Right lobe of liver (tissue), 6 donors: ENCODE measurements at regions not wholly inside any gene's neighbourhood (a gene's known extent, or its start where the extent isn't known, plus 50 kb on each side); places are given as distances from the start of the nearest gene placed in this dataset.
"Not testable (repeated sequence)": the region's sequence is repeated elsewhere in the genome, so short reads cannot be mapped to it uniquely, and the experiment has no call there.

Experiments used
- ATAC-seq, 4 donors: fragments of 200-7000 bp; cut with Tn5 transposase; one replicate each; pipeline ENCODE4 v1.9.1; 2020; ENCODE audit warnings: mild to moderate bottlenecking in 4 of 4, moderate library complexity in 4 of 4
- DNase-seq, 3 donors: peaks; one replicate each; pipeline ENCODE4 v3.0.0-alpha.2; 2020
- H3K27ac ChIP-seq, 3 donors: fragments of 200-600 bp; one replicate each; pipeline ENCODE4 v1.8.0; 2022
- H3K27me3 ChIP-seq, 2 donors: fragments of 200-600 bp; one replicate each; pipeline ENCODE4 v1.8.0; 2022
- H3K36me3 ChIP-seq, 4 donors: fragments of 200-600 bp; sonication (generic) in 1 of 4; one replicate each; pipeline versions ENCODE4 v1.5.1 to v1.8.0; 2017 to 2022; ENCODE audit warnings: control low read depth in 1 of 4
- H3K4me1 ChIP-seq, 4 donors: fragments of 200-600 bp; sonication (generic) in 1 of 4; one replicate each; pipeline versions ENCODE4 v1.5.1 to v1.8.0; 2017 to 2022; ENCODE audit warnings: control low read depth in 1 of 4
- H3K4me3 ChIP-seq, 3 donors: fragments of 200-600 bp; one replicate each; pipeline ENCODE4 v1.8.0; 2022
- H3K9me3 ChIP-seq, 4 donors: fragments of 200-600 bp; sonication (generic) in 1 of 4; one replicate each; pipeline versions ENCODE4 v1.5.1 to v1.8.0; 2017 to 2022; ENCODE audit warnings: control low read depth in 1 of 4
- POLR2A ChIP-seq: fragments of 450-650 bp; IDR thresholded peaks from one replicate; pipeline ENCODE4 v1.6.1; 2017; ENCODE audit warnings: antibody characterized with exemption, mild to moderate bottlenecking
- WGBS: methylation state at CpG from one replicate; pipeline ENCODE4 v1.1.6; 2018; ENCODE audit warnings: low coverage, low lambda C conversion rate; ENCODE audit not compliant: insufficient coverage; ENCODE audit errors: missing lambda C conversion rate; 5-methylcytosine and 5-hydroxymethylcytosine counted together
- intact Hi-C, 2 donors: fragments of 100-400 bp; cut with DNase I; formaldehyde crosslinking; loops; one replicate each; pipeline versions ENCODE4 v1.11.2 to v1.14.1; 2022
- TF ChIP-seq, protein P1 (sequence below), 4 donors: fragments of 200-600 bp in 3 of 4; fragments of 450-650 bp in 1 of 4; IDR thresholded peaks; one replicate each; pipeline versions ENCODE4 v1.5.1 to v1.8.0; 2016 to 2022; ENCODE audit warnings: antibody characterized with exemption in 4 of 4, mild to moderate bottlenecking in 2 of 4
- donor health status: DM: no; HTN: yes; CAD: no.
- donor health status: DM: no; HTN: no; CAD: no.
- donor health status: DM: no; HTN: no; CAD: no.
- donor health status: DM: no; HTN: yes; CAD: no.
- donor health status: DM: no; HTN: yes; CAD: no.

DNA sequence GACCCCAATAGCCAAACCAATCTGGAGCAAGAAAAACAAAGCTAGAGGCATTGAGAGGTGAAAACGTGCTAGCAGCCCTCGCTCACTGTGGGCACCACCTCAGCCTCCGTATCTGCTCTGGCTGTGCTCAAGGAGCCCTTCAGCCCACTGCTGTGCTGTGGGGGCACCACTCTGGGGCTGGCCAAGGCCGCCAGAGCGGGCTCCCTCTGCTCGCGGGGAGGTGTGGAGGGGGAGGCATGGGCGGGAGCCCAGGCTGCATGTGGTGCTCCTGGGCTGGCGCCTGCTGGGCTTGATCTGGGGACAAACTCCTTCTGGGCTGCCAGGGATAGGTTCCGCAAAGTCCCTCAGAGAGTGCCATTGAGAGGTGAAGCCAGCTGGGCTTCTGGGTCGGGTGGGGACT, 1002.0 kb downstream of the GATA3 start:
- no peaks in the 10 kb centered on the region for H3K9me3 ChIP-seq
- H3K27me3 ChIP-seq = no peaks in the 10 kb centered on the region
- TF ChIP-seq, protein P1, sequence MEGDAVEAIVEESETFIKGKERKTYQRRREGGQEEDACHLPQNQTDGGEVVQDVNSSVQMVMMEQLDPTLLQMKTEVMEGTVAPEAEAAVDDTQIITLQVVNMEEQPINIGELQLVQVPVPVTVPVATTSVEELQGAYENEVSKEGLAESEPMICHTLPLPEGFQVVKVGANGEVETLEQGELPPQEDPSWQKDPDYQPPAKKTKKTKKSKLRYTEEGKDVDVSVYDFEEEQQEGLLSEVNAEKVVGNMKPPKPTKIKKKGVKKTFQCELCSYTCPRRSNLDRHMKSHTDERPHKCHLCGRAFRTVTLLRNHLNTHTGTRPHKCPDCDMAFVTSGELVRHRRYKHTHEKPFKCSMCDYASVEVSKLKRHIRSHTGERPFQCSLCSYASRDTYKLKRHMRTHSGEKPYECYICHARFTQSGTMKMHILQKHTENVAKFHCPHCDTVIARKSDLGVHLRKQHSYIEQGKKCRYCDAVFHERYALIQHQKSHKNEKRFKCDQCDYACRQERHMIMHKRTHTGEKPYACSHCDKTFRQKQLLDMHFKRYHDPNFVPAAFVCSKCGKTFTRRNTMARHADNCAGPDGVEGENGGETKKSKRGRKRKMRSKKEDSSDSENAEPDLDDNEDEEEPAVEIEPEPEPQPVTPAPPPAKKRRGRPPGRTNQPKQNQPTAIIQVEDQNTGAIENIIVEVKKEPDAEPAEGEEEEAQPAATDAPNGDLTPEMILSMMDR (IDR thresholded peaks at IDR 0.05) = no peak
- no peak for TF ChIP-seq POLR2A
- WGBS = 42% methylated on average over 4 of the region's 11 CpGs
- DNase-seq = no peak
- no peak for ATAC-seq
- no peaks in the 10 kb centered on the region for H3K36me3 ChIP-seq
- no peak overlapping the region for H3K27ac ChIP-seq
- no peaks in the 10 kb centered on the region for H3K4me1 ChIP-seq
- intact Hi-C loops = no loop called here
- H3K4me3 ChIP-seq = no peak overlapping the region

DNA sequence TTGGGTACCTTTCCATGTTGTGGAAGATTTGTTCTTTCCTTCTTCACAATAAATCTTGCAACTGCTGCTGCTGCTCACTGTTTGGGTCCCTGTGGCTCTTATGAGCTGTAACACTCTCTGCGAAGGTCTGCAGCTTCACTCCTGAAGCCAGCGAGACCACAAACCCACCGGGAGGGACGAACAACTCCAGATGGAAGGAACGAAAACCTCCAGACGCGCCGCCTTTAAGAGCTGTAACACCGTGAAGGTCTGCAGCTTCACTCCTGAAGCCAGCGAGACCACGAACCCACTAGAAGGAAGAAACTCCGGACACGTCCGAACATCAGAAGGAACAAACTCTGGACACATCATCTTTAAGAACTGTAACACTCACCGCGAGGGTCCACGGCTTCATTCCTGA, 1002.8 kb downstream of the GATA3 start:
- H3K4me3 ChIP-seq, intact Hi-C loops, H3K4me1 ChIP-seq, DNase-seq, H3K27ac ChIP-seq, H3K36me3 ChIP-seq, ATAC-seq, H3K9me3 ChIP-seq, H3K27me3 ChIP-seq: not testable (repeated sequence)
- 57% methylated on average over 3 of the region's 17 CpGs for WGBS

DNA sequence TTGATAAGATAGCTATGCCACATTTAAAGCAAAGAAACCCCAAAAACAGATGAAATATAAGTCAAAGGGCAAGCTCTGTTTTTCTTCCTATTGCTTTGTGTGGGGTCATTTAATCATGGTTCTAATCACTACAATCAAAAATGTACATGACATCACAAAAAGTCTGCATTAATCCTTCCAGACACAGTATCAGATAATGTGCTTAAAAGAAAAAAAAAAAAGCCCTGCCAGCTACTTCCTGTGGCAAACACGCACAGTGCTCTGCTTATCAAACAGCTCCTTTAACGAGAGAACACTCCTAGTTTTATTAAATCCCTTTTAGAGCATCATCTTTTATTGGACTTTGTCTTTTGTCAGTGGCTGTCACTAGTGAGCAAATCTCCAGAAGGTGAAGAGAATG, 1005.8 kb downstream of the GATA3 start:
- Histone ChIP-seq H3K4me1 (no peaks in the 10 kb centered on the region), H3K27ac (no peak overlapping the region), H3K36me3 (no peaks in the 10 kb centered on the region), H3K9me3 (no peaks in the 10 kb centered on the region), H3K4me3 (no peak overlapping the region), H3K27me3 (no peaks in the 10 kb centered on the region)
- WGBS = 0% methylated on average over 2 of the region's 2 CpGs
- TF ChIP-seq POLR2A = no peak
- TF ChIP-seq, protein P1 (IDR thresholded peaks at IDR 0.05) = no peak
- DNase-seq = no peak
- ATAC-seq = no peak
- intact Hi-C loops = no loop called here

DNA sequence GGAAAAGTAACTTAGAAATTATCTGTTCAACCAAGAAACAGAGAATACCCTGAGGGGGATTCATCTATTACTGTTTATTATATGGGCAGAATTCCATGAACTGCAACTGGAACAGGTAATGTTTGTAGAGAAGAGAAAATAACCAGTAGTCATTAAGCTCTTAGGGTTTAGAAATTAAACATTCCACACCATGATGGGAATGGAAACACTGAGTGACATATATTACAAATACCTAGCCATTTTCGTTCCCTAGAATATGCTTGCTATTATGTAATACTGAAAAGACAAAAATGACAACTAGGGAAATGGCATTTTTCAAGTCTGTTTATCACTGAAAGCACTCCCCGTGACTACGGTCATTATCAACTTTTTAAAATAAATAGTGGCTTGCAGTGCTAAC, 1007.4 kb downstream of the GATA3 start:
- H3K27me3 ChIP-seq = no peaks in the 10 kb centered on the region
- intact Hi-C loops = no loop called here
- ATAC-seq (no peak), DNase-seq (no peak)
- no peaks in the 10 kb centered on the region for H3K4me1 ChIP-seq
- no peak overlapping the region for H3K27ac ChIP-seq
- no peak overlapping the region for H3K4me3 ChIP-seq
- 29% methylated on average over 3 of the region's 3 CpGs for WGBS
- no peaks in the 10 kb centered on the region for H3K9me3 ChIP-seq
- H3K36me3 ChIP-seq = no peaks in the 10 kb centered on the region
- TF ChIP-seq, protein P1 (IDR thresholded peaks at IDR 0.05) = no peak
- no peak for TF ChIP-seq POLR2A

DNA sequence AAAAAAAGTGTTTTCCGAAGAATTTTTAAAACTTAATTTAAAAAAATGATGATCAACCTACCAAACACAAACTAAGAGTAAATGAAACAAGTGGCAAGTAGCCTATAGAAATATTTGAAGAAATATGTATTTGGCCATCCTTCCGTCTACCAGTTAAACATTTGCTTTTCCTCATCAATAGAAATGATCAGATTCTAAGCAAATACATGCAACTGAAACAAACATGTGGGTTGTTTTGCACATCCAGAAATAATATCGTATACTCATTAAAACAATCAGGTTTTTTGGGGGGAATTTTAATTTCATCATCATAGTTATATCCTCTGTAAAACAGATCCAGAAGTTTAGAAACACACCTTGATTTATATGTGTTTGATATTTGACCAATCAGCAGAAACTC, 1011.7 kb downstream of the GATA3 start:
- intact Hi-C loops = no loop called here
- no peak overlapping the region for H3K4me3 ChIP-seq
- no peak for TF ChIP-seq POLR2A
- TF ChIP-seq, protein P1 (IDR thresholded peaks at IDR 0.05) = no peak
- no peaks in the 10 kb centered on the region for H3K27me3 ChIP-seq
- no peaks in the 10 kb centered on the region for H3K4me1 ChIP-seq
- DNase-seq (no peak), ATAC-seq (no peak)
- 45% methylated on average over 3 of the region's 3 CpGs for WGBS
- H3K36me3 ChIP-seq = no peaks in the 10 kb centered on the region
- H3K9me3 ChIP-seq = no peaks in the 10 kb centered on the region
- no peak overlapping the region for H3K27ac ChIP-seq
